Thyroid gland (tissue), 4 donors: ENCODE measurements at regions not wholly inside any gene's neighbourhood (a gene's known extent, or its start where the extent isn't known, plus 50 kb on each side); places are given as distances from the start of the nearest gene placed in this dataset.

ENCODE experiments used
- DNase-seq, 2 donors: peaks; one replicate each; pipeline ENCODE4 v3.0.0-alpha.2; 2019
- H3K27ac ChIP-seq, 3 donors: fragments of 200-600 bp; sonication (generic); 1 replicate in 2 of 3; 2 replicates in 1 of 3; pipeline ENCODE4 v1.5.1; 2016 to 2019; ENCODE audit warnings: mild to moderate bottlenecking in 1 of 3, moderate library complexity in 1 of 3
- H3K27me3 ChIP-seq: fragments of 200-600 bp; sonication (generic); one replicate; pipeline ENCODE4 v1.5.1; 2019
- H3K36me3 ChIP-seq, 2 donors: fragments of 200-600 bp; sonication (generic); one replicate each; pipeline ENCODE4 v1.5.1; 2016 to 2019
- H3K4me1 ChIP-seq, 2 donors: fragments of 200-600 bp; sonication (generic); one replicate each; pipeline ENCODE4 v1.5.1; 2017 to 2019
- H3K4me3 ChIP-seq, 3 donors: fragments of 200-600 bp; sonication (generic); replicated peaks in 1 of 3; 1 replicate in 2 of 3; 2 replicates in 1 of 3; pipeline ENCODE4 v1.5.1; 2016; ENCODE audit warnings: mild to moderate bottlenecking in 1 of 3
- H3K9me3 ChIP-seq: fragments of 200-600 bp; sonication (generic); one replicate; pipeline ENCODE4 v1.5.1; 2017
- POLR2A ChIP-seq, 2 donors: fragments of 450-650 bp; IDR thresholded peaks; one replicate each; pipeline ENCODE4 v1.6.1; 2017; ENCODE audit warnings: antibody characterized with exemption in 2 of 2, mild to moderate bottlenecking in 2 of 2, moderate library complexity in 1 of 2
- WGBS, 2 donors: methylation state at CpG; one replicate each; pipeline ENCODE4 v1.1.5; 2017; 5-methylcytosine and 5-hydroxymethylcytosine counted together
- intact Hi-C: fragments of 100-400 bp; cut with DNase I; formaldehyde crosslinking; loops from one replicate; pipeline ENCODE4 v1.15.1; 2023
- TF ChIP-seq, protein P1 (sequence below), 6 experiments: fragments of 200-600 bp in 3 of 6; fragments of 450-650 bp in 3 of 6; sonication (generic) in 3 of 6; IDR thresholded peaks; one replicate each; pipeline ENCODE4 v1.5.1; 2016 to 2019; ENCODE audit warnings: antibody characterized with exemption in 6 of 6, mild to moderate bottlenecking in 2 of 6, inconsistent platforms in 1 of 6, moderate library complexity in 1 of 6

GRCh38 chr4:29653221-29653620, 1066.9 kb upstream of the PCDH7 start:
- Histone ChIP-seq H3K9me3 (no peaks in the 10 kb centered on the region), H3K4me1 (no peaks in the 10 kb centered on the region), H3K27ac (no peak overlapping the region), H3K4me3 (no peak overlapping the region), H3K36me3 (no peaks in the 10 kb centered on the region), H3K27me3 (no peaks in the 10 kb centered on the region)
- no peak for TF ChIP-seq POLR2A (IDR thresholded peaks at IDR 0.05)
- TF ChIP-seq, protein P1, sequence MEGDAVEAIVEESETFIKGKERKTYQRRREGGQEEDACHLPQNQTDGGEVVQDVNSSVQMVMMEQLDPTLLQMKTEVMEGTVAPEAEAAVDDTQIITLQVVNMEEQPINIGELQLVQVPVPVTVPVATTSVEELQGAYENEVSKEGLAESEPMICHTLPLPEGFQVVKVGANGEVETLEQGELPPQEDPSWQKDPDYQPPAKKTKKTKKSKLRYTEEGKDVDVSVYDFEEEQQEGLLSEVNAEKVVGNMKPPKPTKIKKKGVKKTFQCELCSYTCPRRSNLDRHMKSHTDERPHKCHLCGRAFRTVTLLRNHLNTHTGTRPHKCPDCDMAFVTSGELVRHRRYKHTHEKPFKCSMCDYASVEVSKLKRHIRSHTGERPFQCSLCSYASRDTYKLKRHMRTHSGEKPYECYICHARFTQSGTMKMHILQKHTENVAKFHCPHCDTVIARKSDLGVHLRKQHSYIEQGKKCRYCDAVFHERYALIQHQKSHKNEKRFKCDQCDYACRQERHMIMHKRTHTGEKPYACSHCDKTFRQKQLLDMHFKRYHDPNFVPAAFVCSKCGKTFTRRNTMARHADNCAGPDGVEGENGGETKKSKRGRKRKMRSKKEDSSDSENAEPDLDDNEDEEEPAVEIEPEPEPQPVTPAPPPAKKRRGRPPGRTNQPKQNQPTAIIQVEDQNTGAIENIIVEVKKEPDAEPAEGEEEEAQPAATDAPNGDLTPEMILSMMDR (IDR thresholded peaks at IDR 0.05) = no peak
- 79 to 85% methylated on average over 6 of the region's 6 CpGs for WGBS, 2 donors
- intact Hi-C loops = no loop called here
- no peak for DNase-seq

- intact Hi-C loops = no loop called here
- no peaks in the 10 kb centered on the region for H3K36me3 ChIP-seq
- H3K27ac ChIP-seq = no peak overlapping the region
- 60 to 72% methylated on average over 1 of the region's 1 CpG for WGBS, 2 donors
- no peaks in the 10 kb centered on the region for H3K4me1 ChIP-seq
- TF ChIP-seq, protein P1 (IDR thresholded peaks at IDR 0.05) = no peak
- no peak for TF ChIP-seq POLR2A (IDR thresholded peaks at IDR 0.05)
- no peak overlapping the region for H3K4me3 ChIP-seq
- DNase-seq = no peak
- no peaks in the 10 kb centered on the region for H3K9me3 ChIP-seq
- H3K27me3 ChIP-seq = no peaks in the 10 kb centered on the region
Measured at GRCh38 chr4:29680644-29681043, 1039.5 kb upstream of the PCDH7 start.

DNA sequence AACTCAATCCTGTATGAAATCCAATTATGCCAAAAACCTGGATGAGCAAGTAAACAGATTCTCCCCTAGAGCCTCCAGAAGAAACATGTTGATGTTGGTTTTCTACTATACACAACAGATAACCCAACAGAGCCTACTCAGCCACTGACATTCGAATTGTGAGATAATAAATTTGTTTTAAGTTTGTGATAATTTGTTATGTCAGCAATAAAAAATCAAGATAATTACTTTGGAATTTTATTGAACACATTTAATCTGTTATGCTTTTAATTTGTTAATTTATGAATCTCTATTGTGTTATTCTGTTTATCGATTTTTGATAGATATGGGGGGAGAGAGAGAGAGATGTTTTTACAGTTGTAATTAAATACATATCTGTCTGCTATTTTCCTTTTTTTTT, 1016.1 kb upstream of the PCDH7 start:
- TF ChIP-seq POLR2A (IDR thresholded peaks at IDR 0.05) = no peak
- TF ChIP-seq, protein P1 (IDR thresholded peaks at IDR 0.05) = no peak
- Histone ChIP-seq H3K9me3 (no peaks in the 10 kb centered on the region), H3K27ac (no peak overlapping the region), H3K36me3 (no peaks in the 10 kb centered on the region), H3K4me1 (no peaks in the 10 kb centered on the region), H3K27me3 (no peaks in the 10 kb centered on the region), H3K4me3 (no peak overlapping the region)
- 89 to 91% methylated on average over 2 of the region's 2 CpGs for WGBS, 2 donors
- no peak for DNase-seq
- intact Hi-C loops = no loop called here

DNA sequence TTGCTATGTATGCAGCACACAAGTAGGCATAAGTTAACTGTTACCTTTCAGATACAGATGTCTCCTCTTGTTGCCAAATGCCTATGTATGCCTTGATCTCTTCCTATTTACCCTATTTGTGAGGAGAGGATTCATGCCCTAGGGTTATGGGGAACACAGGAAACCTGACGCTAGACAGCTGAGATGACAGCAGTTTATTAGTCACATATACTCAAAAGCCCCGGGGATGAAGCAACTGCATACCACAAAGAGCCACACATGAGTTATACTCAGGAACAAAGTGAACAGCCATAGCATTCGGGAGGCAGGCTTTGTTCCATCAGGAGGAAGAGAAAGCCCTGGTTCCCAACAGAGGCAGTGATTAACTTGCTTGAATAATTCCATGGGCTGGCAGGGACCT, 1011.7 kb upstream of the PCDH7 start:
- 79 to 89% methylated on average over 3 of the region's 3 CpGs for WGBS, 2 donors

DNA sequence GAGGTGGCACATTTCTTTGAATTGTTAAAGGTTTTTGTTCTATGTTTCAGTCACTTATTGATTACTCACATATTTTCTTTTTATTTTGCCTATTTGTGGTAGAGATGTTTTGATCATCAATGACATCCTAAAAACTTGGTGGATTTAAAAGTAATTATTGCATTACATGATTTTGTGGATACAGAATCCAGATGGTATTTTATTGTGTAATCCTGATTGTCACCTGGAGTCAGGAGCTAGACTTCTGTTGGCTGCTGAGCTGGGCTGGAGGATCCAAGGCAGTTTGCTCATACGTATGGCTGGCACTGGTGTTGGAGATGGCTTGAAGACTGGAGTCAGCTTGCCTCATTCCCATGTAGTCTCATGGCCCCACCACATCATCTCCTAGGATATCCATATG, 1009.6 kb upstream of the PCDH7 start:
- intact Hi-C loops = no loop called here
- Histone ChIP-seq H3K9me3 (no peaks in the 10 kb centered on the region), H3K4me1 (no peaks in the 10 kb centered on the region), H3K27ac (no peak overlapping the region), H3K4me3 (no peak overlapping the region), H3K36me3 (no peaks in the 10 kb centered on the region), H3K27me3 (no peaks in the 10 kb centered on the region)
- no peak for DNase-seq
- 86 to 100% methylated on average over 1 of the region's 1 CpG for WGBS, 2 donors
- no peak for TF ChIP-seq POLR2A (IDR thresholded peaks at IDR 0.05)
- TF ChIP-seq, protein P1 (IDR thresholded peaks at IDR 0.05) = no peak

More for the DNA sequence above, 1011.7 kb upstream of the PCDH7 start:
- H3K27ac ChIP-seq = no peak overlapping the region
- TF ChIP-seq, protein P1 (IDR thresholded peaks at IDR 0.05) = no peak
- TF ChIP-seq POLR2A (IDR thresholded peaks at IDR 0.05) = no peak
- H3K4me3 ChIP-seq = no peak overlapping the region
- DNase-seq = no peak
- no peaks in the 10 kb centered on the region for H3K36me3 ChIP-seq
- no peaks in the 10 kb centered on the region for H3K4me1 ChIP-seq
- intact Hi-C loops = no loop called here
- no peaks in the 10 kb centered on the region for H3K9me3 ChIP-seq
- no peaks in the 10 kb centered on the region for H3K27me3 ChIP-seq
